ENCODE measurements at regions not wholly inside any gene's neighbourhood (a gene's known extent, or its start where the extent isn't known, plus 50 kb on each side); places are given as distances from the start of the nearest gene placed in this dataset.

- no peak overlapping the region; the same call in 1 of the 2 replicates for H3K14ac ChIP-seq (replicated peaks; ENCODE audit: low read depth, low read length)
- no peak overlapping the region for H3K18ac ChIP-seq (ENCODE audit: low read depth, low read length)
- no peaks in the 10 kb centered on the region for H3K36me3 ChIP-seq (ENCODE audit: control insufficient read depth, insufficient read depth, low read length)
- no peak overlapping the region for H2BK20ac ChIP-seq (ENCODE audit: low read depth, low read length)
- TF ChIP-seq RCOR1 (IDR thresholded peaks at IDR 0.05; ENCODE audit: insufficient replicate concordance, low read length) (no peak), SMC3 (IDR thresholded peaks at IDR 0.05; ENCODE audit: low read depth, low read length) (no peak), BHLHE40 (IDR thresholded peaks at IDR 0.05; ENCODE audit: low read depth, low read length) (no peak), FOS (IDR thresholded peaks at IDR 0.05; ENCODE audit: low read depth, low read length) (no peak), CTCF (conservative IDR thresholded peaks at IDR 0.05; ENCODE audit: low read depth, low read length) (no peak), MAZ (IDR thresholded peaks at IDR 0.05; ENCODE audit: borderline replicate concordance, low read depth, low read length) (no peak), POLR2A (IDR thresholded peaks at IDR 0.05; ENCODE audit: low read depth, low read length) (no peak), CHD1 (IDR thresholded peaks at IDR 0.05; ENCODE audit: low read depth, low read length) (no peak), USF2 (IDR thresholded peaks at IDR 0.05; ENCODE audit: low read depth, low read length) (no peak), RFX5 (IDR thresholded peaks at IDR 0.05; ENCODE audit: low read depth, low read length) (no peak), MXI1 (IDR thresholded peaks at IDR 0.05; ENCODE audit: borderline replicate concordance, low read depth, low read length) (no peak), RAD21 (IDR thresholded peaks at IDR 0.05; ENCODE audit: low read length) (no peak), NFE2L2 (IDR thresholded peaks at IDR 0.05; ENCODE audit: low read depth, low read length) (no peak), CEBPB (IDR thresholded peaks at IDR 0.05; ENCODE audit: low read depth, low read length) (no peak), ELK1 (IDR thresholded peaks at IDR 0.05; ENCODE audit: borderline replicate concordance, low read depth, low read length) (no peak), MAFK (IDR thresholded peaks at IDR 0.05; ENCODE audit: low read depth, low read length) (no peak)
- H3K27me3 ChIP-seq (ENCODE audit: control insufficient read depth, insufficient read depth, low read length), result no peaks in the 10 kb centered on the region
- no peak overlapping the region for H4K91ac ChIP-seq (ENCODE audit: insufficient read depth, low read depth, low read length)
- no peak overlapping the region for H3K4me3 ChIP-seq (ENCODE audit: insufficient read depth, low read depth, low read length)
- H2AK5ac ChIP-seq (ENCODE audit: low read depth, low read length), result peak overlapping the region; percentile 63; the same call in 1 of the 2 replicates
- no TSS peak for BruUV-seq (replicated peaks)
- H2AK9ac ChIP-seq (replicated peaks; ENCODE audit: low read depth, low read length, poor library complexity), result no peak overlapping the region
- DNase-seq (no peak), ATAC-seq (ENCODE audit: low read depth) (no peak)
- intact Hi-C loops (cut with micrococcal nuclease), result no loop called here
- no peak overlapping the region for H3K27ac ChIP-seq (ENCODE audit: insufficient read depth, low read length)
- dilution Hi-C loops (cut with HindIII; ENCODE audit: low sequenced_read_pairs, unreplicated experiment), result no loop called here
- 0 out of 2 replicates have a peak overlapping the region, but pooled peaks have one; percentile 3 for H3K23ac ChIP-seq (ENCODE audit: low read depth, low read length)
- no peak overlapping the region for H4K5ac ChIP-seq (ENCODE audit: low read depth, low read length)
- peaks cover 5% of the 10 kb centered on the region for H3K4me1 ChIP-seq (ENCODE audit: control insufficient read depth, insufficient read depth, low read length)
- H4K20me1 ChIP-seq (ENCODE audit: insufficient read depth, low read length), result no peaks in the 10 kb centered on the region
- H2BK15ac ChIP-seq (ENCODE audit: low read depth, low read length), result no peak overlapping the region
- H3K9me3 ChIP-seq (ENCODE audit: control insufficient read depth, insufficient read depth, low read length), result no peaks in the 10 kb centered on the region
- ChIA-PET CTCF (interaction anchor here (0.9 kb wide), 1 partner anchor 12 kb away, joined by 3 read pairs; no protein-coding TSS in a partner anchor), POLR2A (ENCODE audit: unreplicated experiment) (no interaction called here)
- no peak overlapping the region for H3K9ac ChIP-seq (ENCODE audit: low read depth, low read length)
- no peak overlapping the region for H3K56ac ChIP-seq (ENCODE audit: extremely low read depth, insufficient read depth, low read length)
- no peak overlapping the region for H3K4ac ChIP-seq (ENCODE audit: low read depth, low read length)
- in situ Hi-C loops (cut with MboI; ENCODE audit: low sequenced_read_pairs), result no loop called here
- no peak overlapping the region for H2BK5ac ChIP-seq (ENCODE audit: low read depth, low read length, poor library complexity, severe bottlenecking)
- no peak overlapping the region for H3K4me2 ChIP-seq (ENCODE audit: low read depth, low read length)
- no peak overlapping the region for H2BK120ac ChIP-seq (ENCODE audit: low read depth, low read length)
- no peak overlapping the region for H2AFZ ChIP-seq (replicated peaks; ENCODE audit: low read length, poor library complexity)
- no peaks in the 10 kb centered on the region for H3K79me1 ChIP-seq (ENCODE audit: low read depth in 1 of 2, low read length in 2 of 2)
- H4K8ac ChIP-seq (ENCODE audit: low read depth in 2 of 2, low read length in 2 of 2), result no peak overlapping the region
- peaks cover 3% of the 10 kb centered on the region; the same call in 1 of the 2 replicates for H3K9me1 ChIP-seq (ENCODE audit: insufficient read depth, low read length)
- no CpG with 5 or more reads among the region's 3 CpGs for WGBS, 2 experiments (ENCODE audit: extremely low coverage in 2 of 2, insufficient read length in 1 of 2)
Measured at GRCh38 chr6:133673056-133673455, 215.9 kb upstream of the TCF21 start.

Data from IMR-90 (cell line).